ENCODE measurements at regions not wholly inside any gene's neighbourhood (a gene's known extent, or its start where the extent isn't known, plus 50 kb on each side); places are given as distances from the start of the nearest gene placed in this dataset.
A peak's percentile ranks its signal among the peaks of the same experiment; 100 is the strongest.

DNA sequence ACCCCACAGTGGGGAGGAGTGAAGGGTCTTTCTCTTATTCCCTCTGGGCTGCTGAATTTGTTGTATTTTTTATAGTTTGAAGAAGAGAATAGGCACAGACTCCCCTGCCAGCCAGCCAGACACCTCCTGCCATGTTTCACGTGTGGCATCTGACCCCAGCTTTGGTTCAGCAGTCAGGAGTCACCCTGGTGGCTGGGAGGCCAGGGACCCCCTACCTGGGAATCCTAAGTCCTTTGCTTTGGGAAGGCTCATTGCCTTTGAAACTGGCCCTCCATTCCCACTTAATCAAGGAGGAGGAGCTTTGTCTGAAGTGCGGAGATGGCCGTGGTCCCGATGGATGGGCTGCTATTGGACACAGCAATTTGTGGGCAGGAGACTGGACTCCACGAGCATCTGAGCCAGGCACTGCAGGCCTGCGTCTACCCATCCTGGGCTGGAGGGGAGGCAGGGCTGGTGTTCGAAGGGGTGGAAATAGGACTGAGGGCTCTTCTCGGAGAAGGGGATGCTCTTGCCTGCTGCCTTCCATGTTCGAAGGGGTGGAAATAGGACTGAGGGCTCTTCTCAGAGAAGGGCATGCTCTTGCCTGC lies 196.1 kb downstream of the DLL1 start:
- Histone ChIP-seq H3K27ac (ENCODE audit: insufficient read depth, low read length, poor library complexity, severe bottlenecking) (no peak overlapping the region), H3K4me3 (ENCODE audit: low read depth, low read length) (no peak overlapping the region), H3K9me3 (ENCODE audit: control insufficient read depth in 2 of 2, low read length in 2 of 2) (no peaks in the 10 kb centered on the region), H3K27me3 (ENCODE audit: control insufficient read depth, insufficient read depth, low read length) (no peaks in the 10 kb centered on the region), H3K36me3 (ENCODE audit: control insufficient read depth, insufficient read depth, low read length) (no peaks in the 10 kb centered on the region), H3K4me1 (ENCODE audit: control insufficient read depth, insufficient read depth, low read length, poor library complexity, severe bottlenecking) (peaks cover 4% of the 10 kb centered on the region)
- no peaks in the 10 kb centered on the region for H3K36me3 Mint-ChIP-seq
- peaks cover 0 to 10% (median 5%) of the 10 kb centered on the region in 4 donors for H3K4me1 Mint-ChIP-seq
- ATAC-seq (ENCODE audit: low read depth in 2 of 2): no peak
- DNase-seq: no peak
- no peak overlapping the region for H3K4me3 Mint-ChIP-seq
- H3K27ac Mint-ChIP-seq: no peak overlapping the region
- no peaks in the 10 kb centered on the region for H3K27me3 Mint-ChIP-seq
- H3K9me3 Mint-ChIP-seq: peaks cover 0 to 1% (median 0%) of the 10 kb centered on the region in 7 donors

DNA sequence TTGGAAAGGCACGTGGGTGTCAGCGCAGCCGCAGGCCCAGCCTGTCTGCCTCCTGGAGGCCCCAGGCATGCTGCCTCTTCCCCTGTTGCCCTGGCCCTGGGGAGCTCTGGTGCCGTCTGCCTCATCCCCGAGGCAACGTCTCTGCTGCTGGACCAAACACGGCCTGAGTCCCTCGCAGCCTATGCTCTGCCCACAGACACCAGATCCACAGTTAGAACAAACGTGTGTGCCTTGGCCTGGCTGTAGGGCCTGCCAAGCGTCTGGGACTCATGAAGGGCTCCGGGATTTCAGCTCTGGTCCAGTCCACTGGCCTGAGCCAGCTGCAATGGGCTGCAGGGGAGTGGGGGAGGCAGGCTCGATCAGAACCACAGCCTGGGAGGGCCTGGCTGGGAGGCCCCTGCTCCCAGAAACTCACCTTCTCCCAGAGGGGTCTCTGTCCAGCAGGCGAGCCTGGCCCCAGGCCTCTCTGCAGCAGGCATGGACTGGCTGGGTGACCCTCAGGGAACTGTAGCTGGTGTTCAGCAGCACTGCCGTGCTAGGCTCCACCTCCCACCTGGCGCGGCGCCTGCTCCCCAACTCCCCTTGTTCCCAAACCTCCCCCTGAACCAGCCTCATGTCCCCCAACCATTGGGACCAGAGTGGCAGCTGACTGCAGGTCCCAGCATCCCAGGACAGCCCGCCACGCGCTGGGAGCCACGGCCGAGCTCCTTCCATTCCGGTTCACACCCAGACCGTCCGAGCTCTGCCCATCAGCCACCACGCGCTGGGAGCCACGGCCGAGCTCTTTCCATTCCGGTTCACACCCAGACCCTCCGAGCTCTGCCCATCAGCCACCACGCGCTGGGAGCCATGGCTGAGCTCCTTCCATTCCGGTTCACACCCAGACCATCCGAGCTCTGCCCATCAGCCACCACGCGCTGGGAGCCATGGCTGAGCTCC lies 197.0 kb downstream of the DLL1 start:
- H3K27me3 Mint-ChIP-seq: peaks cover 5% of the 10 kb centered on the region

DNA sequence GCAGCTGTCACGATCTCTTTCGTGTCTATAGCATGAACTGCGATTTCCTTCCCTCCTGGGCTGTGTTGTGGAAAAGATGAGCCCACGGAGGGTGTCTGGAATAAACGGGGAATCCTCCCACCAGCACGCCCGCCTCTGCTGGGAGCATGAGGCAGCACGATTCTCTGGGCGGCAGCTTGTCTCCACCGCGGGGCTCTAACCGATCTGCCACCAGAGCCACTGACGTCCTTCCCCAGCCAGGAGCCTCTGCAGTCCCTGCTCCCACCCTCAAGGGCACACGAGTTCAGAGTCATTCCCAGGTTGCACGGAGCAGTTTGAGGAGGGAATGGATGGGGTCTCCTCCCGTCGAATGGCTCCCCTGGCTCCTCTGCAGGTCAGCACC lies 197.6 kb downstream of the DLL1 start:
- no peak overlapping the region for H3K27ac Mint-ChIP-seq

More for the DNA sequence above, 197.0 kb downstream of the DLL1 start:
- H3K4me1 ChIP-seq (ENCODE audit: control insufficient read depth, insufficient read depth, low read length, poor library complexity, severe bottlenecking): peaks cover 13% of the 10 kb centered on the region
- no peak for ATAC-seq (ENCODE audit: low read depth in 2 of 2)
- peaks cover 8 to 19% (median 11%) of the 10 kb centered on the region in 4 donors for H3K4me1 Mint-ChIP-seq
- no peaks in the 10 kb centered on the region for H3K9me3 ChIP-seq (ENCODE audit: control insufficient read depth in 2 of 2, low read length in 2 of 2)
- no peaks in the 10 kb centered on the region for H3K27me3 ChIP-seq (ENCODE audit: control insufficient read depth, insufficient read depth, low read length)
- DNase-seq: no peak
- no peaks in the 10 kb centered on the region for H3K9me3 Mint-ChIP-seq
- H3K4me3 ChIP-seq (ENCODE audit: low read depth, low read length): no peak overlapping the region
- no peak overlapping the region for H3K27ac Mint-ChIP-seq
- no peak overlapping the region for H3K4me3 Mint-ChIP-seq
- H3K36me3 Mint-ChIP-seq: no peaks in the 10 kb centered on the region
- no peaks in the 10 kb centered on the region for H3K36me3 ChIP-seq (ENCODE audit: control insufficient read depth, insufficient read depth, low read length)
- no peak overlapping the region for H3K27ac ChIP-seq (ENCODE audit: insufficient read depth, low read length, poor library complexity, severe bottlenecking)

GRCh38 chr6:170092826-170093225 lies 198.1 kb downstream of the DLL1 start:
- peaks cover 5% of the 10 kb centered on the region for H3K27me3 Mint-ChIP-seq
- no peaks in the 10 kb centered on the region for H3K36me3 Mint-ChIP-seq
- no peaks in the 10 kb centered on the region for H3K9me3 Mint-ChIP-seq
- ATAC-seq (ENCODE audit: low read depth in 2 of 2): no peak
- H3K4me3 Mint-ChIP-seq: no peak overlapping the region
- H3K27ac Mint-ChIP-seq: no peak overlapping the region
- peaks cover 8 to 30% (median 15%) of the 10 kb centered on the region in 4 donors for H3K4me1 Mint-ChIP-seq
- Histone ChIP-seq H3K4me3 (ENCODE audit: low read depth, low read length) (no peak overlapping the region), H3K9me3 (ENCODE audit: control insufficient read depth in 2 of 2, low read length in 2 of 2) (no peaks in the 10 kb centered on the region), H3K36me3 (ENCODE audit: control insufficient read depth, insufficient read depth, low read length) (no peaks in the 10 kb centered on the region), H3K27ac (ENCODE audit: insufficient read depth, low read length, poor library complexity, severe bottlenecking) (no peak overlapping the region), H3K27me3 (ENCODE audit: control insufficient read depth, insufficient read depth, low read length) (no peaks in the 10 kb centered on the region), H3K4me1 (ENCODE audit: control insufficient read depth, insufficient read depth, low read length, poor library complexity, severe bottlenecking) (peaks cover 24% of the 10 kb centered on the region)
- no peak for DNase-seq

More for the DNA sequence above, 197.6 kb downstream of the DLL1 start:
- Mint-ChIP-seq H3K27me3 (peaks cover 5% of the 10 kb centered on the region), H3K9me3 (no peaks in the 10 kb centered on the region), H3K4me3 (no peak overlapping the region), H3K4me1 (peaks cover 8 to 25% (median 12%) of the 10 kb centered on the region in 4 donors), H3K36me3 (no peaks in the 10 kb centered on the region)
- H3K9me3 ChIP-seq (ENCODE audit: control insufficient read depth in 2 of 2, low read length in 2 of 2): no peaks in the 10 kb centered on the region
- H3K27ac ChIP-seq (ENCODE audit: insufficient read depth, low read length, poor library complexity, severe bottlenecking): no peak overlapping the region
- no peak overlapping the region for H3K4me3 ChIP-seq (ENCODE audit: low read depth, low read length)
- H3K27me3 ChIP-seq (ENCODE audit: control insufficient read depth, insufficient read depth, low read length): no peaks in the 10 kb centered on the region
- no peaks in the 10 kb centered on the region for H3K36me3 ChIP-seq (ENCODE audit: control insufficient read depth, insufficient read depth, low read length)
- no peak for DNase-seq
- H3K4me1 ChIP-seq (ENCODE audit: control insufficient read depth, insufficient read depth, low read length, poor library complexity, severe bottlenecking): peaks cover 19% of the 10 kb centered on the region
- ATAC-seq (ENCODE audit: low read depth in 2 of 2): no peak

GRCh38 chr6:170091639-170092579 lies 199.0 kb downstream of the DLL1 start:
- H3K27me3 ChIP-seq (ENCODE audit: control insufficient read depth, insufficient read depth, low read length): no peaks in the 10 kb centered on the region
- H3K27ac ChIP-seq (ENCODE audit: insufficient read depth, low read length, poor library complexity, severe bottlenecking): no peak overlapping the region
- peaks cover 25% of the 10 kb centered on the region for H3K4me1 ChIP-seq (ENCODE audit: control insufficient read depth, insufficient read depth, low read length, poor library complexity, severe bottlenecking)
- Mint-ChIP-seq H3K36me3 (no peaks in the 10 kb centered on the region), H3K4me1 (peaks cover 8 to 30% (median 15%) of the 10 kb centered on the region in 4 donors), H3K4me3 (no peak overlapping the region), H3K9me3 (no peaks in the 10 kb centered on the region), H3K27me3 (peaks cover 5% of the 10 kb centered on the region), H3K27ac (no peak overlapping the region)
- H3K36me3 ChIP-seq (ENCODE audit: control insufficient read depth, insufficient read depth, low read length): no peaks in the 10 kb centered on the region
- no peak overlapping the region for H3K4me3 ChIP-seq (ENCODE audit: low read depth, low read length)
- ATAC-seq (ENCODE audit: low read depth in 2 of 2) (no peak), DNase-seq (no peak)
- H3K9me3 ChIP-seq (ENCODE audit: control insufficient read depth in 2 of 2, low read length in 2 of 2): no peaks in the 10 kb centered on the region

- Histone ChIP-seq H3K4me1 (ENCODE audit: control insufficient read depth, insufficient read depth, low read length, poor library complexity, severe bottlenecking) (peaks cover 25% of the 10 kb centered on the region), H3K9me3 (ENCODE audit: control insufficient read depth in 2 of 2, low read length in 2 of 2) (no peaks in the 10 kb centered on the region), H3K36me3 (ENCODE audit: control insufficient read depth, insufficient read depth, low read length) (no peaks in the 10 kb centered on the region)
These were observed 199.8 kb downstream of the DLL1 start for GRCh38 chr6:170091000-170091638.

DNA sequence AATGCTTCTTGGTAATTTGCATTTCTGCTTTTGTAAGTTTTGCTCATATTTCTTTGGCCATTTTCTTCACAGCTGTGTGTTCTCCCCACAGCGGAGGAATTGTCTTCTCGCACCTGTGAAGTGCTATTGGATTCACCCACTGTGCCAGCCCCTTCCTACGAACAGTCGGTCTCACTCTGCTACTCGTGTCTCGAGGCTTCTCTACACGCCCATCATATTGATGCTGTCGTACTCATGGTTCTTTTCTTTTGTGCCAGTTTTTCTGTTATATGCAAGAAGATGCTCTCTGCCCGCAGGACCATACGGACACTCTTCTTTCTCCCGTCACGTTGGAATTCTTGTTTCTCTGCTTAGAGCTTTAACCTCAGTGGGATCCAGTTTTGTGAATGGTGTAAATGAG lies 200.3 kb downstream of the DLL1 start:
- H3K27ac Mint-ChIP-seq: peak overlapping the region; percentile 25 to 99 (median 68)
- H3K27ac ChIP-seq (ENCODE audit: insufficient read depth, low read length, poor library complexity, severe bottlenecking): no peak overlapping the region
- peaks cover 0 to 1% (median 0%) of the 10 kb centered on the region in 7 donors for H3K9me3 Mint-ChIP-seq
- H3K27me3 ChIP-seq (ENCODE audit: control insufficient read depth, insufficient read depth, low read length): no peaks in the 10 kb centered on the region
- H3K4me3 ChIP-seq (ENCODE audit: low read depth, low read length): no peak overlapping the region
- no peak for ATAC-seq (ENCODE audit: low read depth in 2 of 2)
- H3K27me3 Mint-ChIP-seq: peaks cover 5% of the 10 kb centered on the region
- H3K36me3 Mint-ChIP-seq: no peaks in the 10 kb centered on the region
- H3K4me1 ChIP-seq (ENCODE audit: control insufficient read depth, insufficient read depth, low read length, poor library complexity, severe bottlenecking): peaks cover 25% of the 10 kb centered on the region
- H3K36me3 ChIP-seq (ENCODE audit: control insufficient read depth, insufficient read depth, low read length): no peaks in the 10 kb centered on the region
- no peak for DNase-seq
- H3K9me3 ChIP-seq (ENCODE audit: control insufficient read depth in 2 of 2, low read length in 2 of 2): no peaks in the 10 kb centered on the region
- peak overlapping the region in 3 of 4 donors; percentile 63 to 81 (median 70) for H3K4me3 Mint-ChIP-seq
- H3K4me1 Mint-ChIP-seq: peaks cover 8 to 32% (median 16%) of the 10 kb centered on the region in 4 donors

More at GRCh38 chr6:170091000-170091638, 199.8 kb downstream of the DLL1 start:
- peak overlapping the region in 2 of 4 donors; percentile 70 to 81 for H3K4me3 Mint-ChIP-seq
- H3K27me3 Mint-ChIP-seq: peaks cover 5% of the 10 kb centered on the region
- ATAC-seq (ENCODE audit: low read depth in 2 of 2): no peak
- H3K4me1 Mint-ChIP-seq: peaks cover 8 to 32% (median 16%) of the 10 kb centered on the region in 4 donors
- Histone ChIP-seq H3K4me3 (ENCODE audit: low read depth, low read length) (no peak overlapping the region), H3K27ac (ENCODE audit: insufficient read depth, low read length, poor library complexity, severe bottlenecking) (no peak overlapping the region), H3K27me3 (ENCODE audit: control insufficient read depth, insufficient read depth, low read length) (no peaks in the 10 kb centered on the region)
- DNase-seq: no peak
- H3K27ac Mint-ChIP-seq: peak overlapping the region in 1 of 3 donors; percentile 99
- H3K36me3 Mint-ChIP-seq: no peaks in the 10 kb centered on the region
- H3K9me3 Mint-ChIP-seq: peaks cover 0 to 1% (median 0%) of the 10 kb centered on the region in 7 donors
